Stimulated activated CD8-positive, alpha-beta memory T cell treated with anti-CD3 and anti-CD28 coated beads, Interleukin-12 subunit alpha, Interleukin-12 subunit beta, amount 100 ng/mL, for 4 hours (primary cell): ENCODE measurements at regions not wholly inside any gene's neighbourhood (a gene's known extent, or its start where the extent isn't known, plus 50 kb on each side); places are given as distances from the start of the nearest gene placed in this dataset.
"Not testable (repeated sequence)": the region's sequence is repeated elsewhere in the genome, so short reads cannot be mapped to it uniquely, and the experiment has no call there.

Experiments used
- DNase-seq: peaks from one replicate; pipeline ENCODE4 v3.0.0-alpha.2; 2020; ENCODE audit warnings: low read depth

- DNase-seq, result no peak
These were observed 457.9 kb upstream of the PTGER4 start for GRCh38 chr5:40221796-40222195.

DNA sequence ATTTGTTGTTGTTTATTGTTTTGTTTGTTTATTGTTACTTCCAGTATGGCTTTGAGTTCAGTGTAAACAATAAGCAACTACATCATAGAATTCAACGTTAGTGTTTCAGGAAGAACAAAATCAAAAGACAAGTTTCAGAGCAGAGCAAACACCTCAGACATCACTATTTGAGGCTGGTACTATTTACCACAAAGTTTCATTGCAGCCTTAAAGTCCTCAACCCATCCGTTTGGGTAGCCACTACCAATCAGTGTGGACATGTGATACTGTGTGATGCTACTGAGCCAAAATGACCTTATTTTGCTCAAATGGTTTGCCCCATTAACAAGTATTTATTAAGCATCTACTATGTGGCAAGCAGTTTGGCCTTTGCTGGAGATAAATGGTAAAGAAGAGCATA is 458.5 kb upstream of the PTGER4 start:
- DNase-seq, result no peak

- DNase-seq, result no peak
These were observed 459.5 kb upstream of the PTGER4 start for GRCh38 chr5:40220260-40220659.

DNA sequence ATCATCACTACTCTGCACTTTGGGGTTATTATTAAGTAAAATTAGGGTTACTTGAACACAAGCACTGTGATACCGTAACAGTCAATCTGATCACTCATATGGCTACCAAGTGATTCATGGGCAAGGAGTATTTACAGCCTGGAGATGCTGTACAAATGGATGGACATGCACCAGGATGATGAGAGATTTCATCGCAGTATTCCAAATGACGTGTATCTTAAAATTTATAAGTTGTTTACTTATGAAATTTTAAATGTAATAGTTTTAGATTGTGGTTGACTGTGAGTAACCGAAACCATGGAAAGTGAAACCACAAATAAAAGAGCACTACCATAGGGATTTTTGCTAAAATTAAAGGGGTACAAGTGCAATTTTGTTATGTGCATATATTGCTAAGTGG is 462.2 kb upstream of the PTGER4 start:
- no peak for DNase-seq

GRCh38 chr5:40210694-40211093 is 469.0 kb upstream of the PTGER4 start:
- DNase-seq, result no peak

GRCh38 chr5:40206030-40206429 is 473.7 kb upstream of the PTGER4 start:
- no peak for DNase-seq

DNA sequence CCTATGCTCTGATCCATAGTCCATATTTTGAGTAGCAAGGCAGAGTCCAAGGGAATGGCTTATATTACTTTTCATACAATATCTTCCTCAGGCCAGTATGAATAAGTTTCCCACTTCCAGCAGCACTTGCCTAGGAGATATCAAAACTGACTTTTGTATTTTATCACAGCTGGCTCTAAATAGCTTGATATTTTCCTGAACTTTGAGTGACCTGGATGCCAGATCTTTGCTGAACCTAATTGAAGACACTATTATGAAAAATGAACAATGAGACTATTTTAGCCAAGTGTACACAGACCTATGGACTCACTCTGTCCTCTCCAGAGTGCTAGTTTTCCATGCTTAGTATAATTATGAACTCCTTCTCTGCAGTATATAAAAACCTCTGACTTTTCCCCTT is 475.6 kb upstream of the PTGER4 start:
- no peak for DNase-seq

DNA sequence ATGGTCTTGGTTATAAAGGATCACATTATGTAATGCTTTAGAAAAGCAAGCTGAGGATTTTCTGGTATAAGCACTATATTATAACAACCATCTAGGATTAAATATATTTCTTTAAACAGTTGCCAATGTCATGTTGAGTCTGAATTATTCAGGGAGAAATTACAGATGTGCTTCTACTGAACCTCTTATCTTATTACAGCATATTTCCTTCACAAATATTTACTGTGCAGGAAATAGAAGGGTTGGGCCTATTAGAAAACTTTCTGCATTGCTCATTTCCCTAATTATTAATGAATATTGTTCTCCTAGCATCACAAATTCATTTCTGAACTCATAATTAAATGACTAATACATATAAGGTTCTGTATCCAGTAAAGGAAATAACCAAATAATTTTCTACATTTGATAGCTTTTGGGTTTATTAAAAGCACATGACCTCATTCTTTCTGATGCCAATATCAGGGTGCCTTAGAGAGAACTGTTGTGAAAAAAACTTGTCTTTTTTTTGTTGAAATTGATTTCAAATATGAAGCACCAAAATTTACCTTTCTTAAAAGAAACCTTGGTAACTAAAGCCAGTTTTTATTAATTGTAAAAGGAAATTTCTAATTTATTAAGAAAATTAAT is 476.8 kb upstream of the PTGER4 start:
- DNase-seq, result no peak

- no peak for DNase-seq
These were observed 481.0 kb upstream of the PTGER4 start for GRCh38 chr5:40198736-40199135.

- DNase-seq, result not testable (repeated sequence)
These were observed 484.1 kb upstream of the PTGER4 start for GRCh38 chr5:40195574-40195973.

DNA sequence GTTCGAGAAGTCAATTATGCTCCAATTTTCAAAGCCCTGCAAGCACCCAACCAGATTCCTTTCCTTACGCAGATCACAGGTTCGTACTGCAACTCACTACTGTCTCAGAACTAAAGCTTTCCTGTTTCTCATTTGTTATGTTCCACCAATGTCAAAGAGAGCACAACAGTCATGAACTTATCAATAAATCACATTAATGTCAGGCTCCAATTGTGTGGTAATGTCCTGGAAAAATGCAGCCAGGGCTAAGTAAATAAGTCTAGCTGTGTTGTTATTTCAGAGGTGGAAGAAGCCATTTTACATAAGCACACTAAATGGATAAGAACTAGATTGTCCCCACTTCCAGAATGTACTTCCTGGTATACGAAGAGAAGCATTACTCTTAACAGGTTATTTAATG is 488.6 kb upstream of the PTGER4 start:
- DNase-seq, result no peak

DNA sequence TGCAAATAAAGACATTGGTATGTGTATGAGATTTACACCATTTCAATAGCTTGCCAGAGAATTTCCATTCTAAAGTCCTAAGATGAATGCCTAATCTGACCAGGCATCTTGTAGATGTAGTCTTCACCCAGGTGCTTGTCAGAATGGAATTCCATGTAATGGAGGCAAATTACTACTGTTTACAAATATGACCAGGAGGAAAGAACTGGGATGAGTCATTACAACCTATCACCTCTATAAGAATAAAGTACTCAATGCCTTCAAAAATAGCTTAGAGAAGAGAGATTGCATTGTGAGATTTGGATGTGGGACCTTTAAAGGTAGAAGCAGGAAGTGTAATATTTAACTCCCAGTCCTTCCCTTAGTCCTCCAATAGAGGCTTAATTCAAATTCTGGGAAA is 507.0 kb upstream of the PTGER4 start:
- no peak for DNase-seq

- DNase-seq, result no peak
These were observed 507.7 kb upstream of the PTGER4 start for GRCh38 chr5:40171971-40172370.

DNA sequence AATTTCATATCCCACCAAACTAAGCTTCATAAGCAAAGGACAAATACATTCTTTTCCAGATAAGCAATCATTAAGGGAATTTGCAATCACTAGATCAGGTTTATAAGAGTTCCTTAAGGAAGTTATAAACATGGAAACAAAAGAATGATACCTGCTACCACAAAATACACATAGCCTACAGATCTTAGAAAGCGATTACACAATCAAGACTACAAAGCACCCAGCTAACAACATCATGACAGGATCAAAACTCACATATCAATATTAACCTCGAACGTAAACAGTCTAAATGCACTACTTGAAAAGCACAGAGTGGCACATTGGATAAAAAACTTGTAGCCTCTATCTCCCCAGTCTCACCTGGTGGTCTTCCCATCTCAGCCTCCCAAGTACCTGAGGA is 512.4 kb upstream of the PTGER4 start:
- no peak for DNase-seq

DNA sequence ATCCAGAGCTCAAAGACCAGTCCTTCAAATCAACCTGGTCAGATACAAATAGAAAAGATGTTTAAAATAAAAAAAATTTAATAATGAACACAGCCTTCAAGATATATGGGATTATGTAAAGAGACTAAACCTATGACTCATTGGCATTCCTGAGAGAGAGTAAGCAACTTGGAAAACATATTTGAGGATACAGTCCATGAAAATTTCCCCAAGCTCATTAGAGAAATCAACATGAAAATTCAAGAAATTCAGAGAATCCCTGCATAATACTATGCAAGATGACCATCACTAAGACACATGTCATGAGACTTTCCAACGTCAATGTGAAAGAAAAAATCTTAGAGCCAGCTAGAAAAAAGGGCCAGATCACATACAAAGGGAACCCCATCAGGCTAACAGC is 512.9 kb upstream of the PTGER4 start:
- DNase-seq, result no peak

- no peak for DNase-seq
These were observed 513.7 kb upstream of the PTGER4 start for GRCh38 chr5:40165789-40166728.

DNA sequence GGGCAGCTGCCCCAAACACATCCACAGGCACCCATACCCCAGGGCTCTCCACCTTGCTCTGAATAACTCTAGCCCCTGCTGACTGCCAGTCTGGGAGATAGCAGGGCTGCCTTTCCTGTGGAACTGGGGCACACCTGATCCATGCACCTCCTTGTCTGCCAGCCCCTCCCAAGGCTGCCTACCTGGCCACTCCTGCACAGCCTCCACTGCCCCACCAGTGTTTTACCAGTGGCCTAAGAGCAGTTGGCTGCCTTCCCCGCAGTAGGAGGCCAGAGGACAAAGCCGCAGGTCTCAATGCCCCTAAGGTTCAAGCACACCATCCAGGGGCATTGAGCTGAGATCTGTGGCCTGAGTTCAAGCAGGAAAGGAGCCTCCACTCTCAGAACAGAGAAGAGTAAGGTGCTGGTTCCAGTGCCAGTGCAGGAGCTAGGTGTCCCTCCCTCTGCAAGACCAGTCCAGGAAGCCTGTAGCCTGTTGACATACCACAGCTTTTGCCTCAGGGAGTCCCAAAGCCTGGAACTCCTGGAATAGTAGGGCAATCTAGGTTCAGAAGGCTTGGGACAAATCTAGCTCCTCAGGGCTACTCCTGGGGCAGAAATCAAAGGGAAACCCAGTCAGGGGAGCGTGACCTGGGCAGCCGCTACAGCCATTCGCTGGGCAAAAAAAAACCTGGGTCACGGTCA is 514.5 kb upstream of the PTGER4 start:
- DNase-seq, result no peak

- DNase-seq, result no peak
These were observed 519.3 kb upstream of the PTGER4 start for GRCh38 chr5:40160435-40160834.

DNA sequence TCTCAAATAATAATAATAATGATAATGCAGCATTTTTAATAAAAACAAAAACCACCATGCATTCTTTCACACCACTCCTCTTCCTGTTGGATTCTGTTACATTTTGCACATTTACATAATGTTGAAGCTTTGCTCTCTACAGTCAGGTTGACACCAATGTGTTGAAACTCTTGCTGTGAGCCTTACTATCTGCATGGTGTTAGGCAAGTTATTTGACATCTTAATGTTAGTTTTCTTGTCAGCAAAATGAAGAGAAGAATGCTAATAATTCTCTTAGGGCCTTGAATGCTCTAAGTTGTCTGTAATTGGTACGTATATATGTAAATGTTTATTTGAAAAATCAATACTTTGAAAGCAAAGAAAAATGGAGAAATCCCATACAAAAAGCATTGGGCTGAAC is 525.5 kb upstream of the PTGER4 start:
- DNase-seq, result no peak

- DNase-seq, result no peak
These were observed 528.8 kb upstream of the PTGER4 start for GRCh38 chr5:40150896-40151295.

DNA sequence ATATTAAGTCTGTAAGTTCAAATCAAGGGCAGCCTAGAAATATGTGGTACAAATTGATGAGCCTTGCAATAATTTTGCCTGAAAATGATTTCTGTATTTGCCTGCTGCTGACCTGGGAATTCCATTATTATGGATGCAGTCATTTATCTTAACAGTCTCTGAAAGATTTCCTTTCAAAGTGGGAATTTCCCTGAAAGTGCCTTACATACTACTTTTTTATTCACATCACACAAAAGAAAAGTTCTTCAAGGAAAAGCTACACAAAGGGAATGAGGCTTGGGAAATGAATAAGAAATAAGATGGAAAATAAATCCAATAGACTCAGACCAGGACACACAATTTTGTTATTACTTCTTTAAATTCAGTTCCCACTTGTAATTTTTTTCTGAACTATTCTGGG is 537.8 kb upstream of the PTGER4 start:
- DNase-seq, result no peak

DNA sequence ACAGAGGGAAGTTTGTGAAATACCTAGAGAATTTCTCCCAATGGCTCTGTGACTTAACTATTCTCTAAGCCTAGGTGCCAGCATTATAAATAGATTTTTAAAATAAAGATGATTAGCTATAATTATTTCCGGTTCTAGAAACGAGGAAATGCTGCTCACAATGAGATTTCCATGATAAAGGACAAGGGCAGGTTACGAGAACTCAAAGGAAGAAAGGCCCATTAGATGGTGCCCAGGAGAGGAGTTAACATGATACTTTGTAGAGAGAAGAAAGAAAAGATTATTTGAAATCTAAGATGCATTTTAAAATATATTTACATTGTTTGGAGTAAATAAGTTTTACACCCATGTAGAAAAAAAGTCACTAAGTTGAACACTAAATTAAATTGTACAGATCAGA is 538.3 kb upstream of the PTGER4 start:
- DNase-seq, result no peak

DNA sequence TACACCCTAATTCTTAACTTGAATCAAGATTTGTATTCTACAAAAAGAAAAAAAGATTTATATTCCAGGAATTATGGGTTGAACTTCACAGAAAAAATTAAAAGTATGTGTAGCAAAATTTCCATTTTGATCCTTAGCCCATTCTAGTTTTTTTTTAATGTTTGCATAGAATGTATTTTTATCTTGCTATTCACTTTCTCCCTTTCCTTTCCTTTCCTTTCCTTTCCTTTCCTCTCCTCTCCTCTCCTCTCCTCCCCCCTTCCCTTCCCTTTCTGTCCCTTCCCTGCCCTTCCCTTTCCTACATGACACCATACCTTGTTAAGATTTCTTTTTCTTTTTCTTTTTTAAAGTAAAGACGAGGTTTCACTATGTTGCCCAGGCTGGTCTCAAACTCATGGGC is 542.5 kb upstream of the PTGER4 start:
- no peak for DNase-seq
